ENCODE measurements at regions not wholly inside any gene's neighbourhood (a gene's known extent, or its start where the extent isn't known, plus 50 kb on each side); places are given as distances from the start of the nearest gene placed in this dataset.

DNA sequence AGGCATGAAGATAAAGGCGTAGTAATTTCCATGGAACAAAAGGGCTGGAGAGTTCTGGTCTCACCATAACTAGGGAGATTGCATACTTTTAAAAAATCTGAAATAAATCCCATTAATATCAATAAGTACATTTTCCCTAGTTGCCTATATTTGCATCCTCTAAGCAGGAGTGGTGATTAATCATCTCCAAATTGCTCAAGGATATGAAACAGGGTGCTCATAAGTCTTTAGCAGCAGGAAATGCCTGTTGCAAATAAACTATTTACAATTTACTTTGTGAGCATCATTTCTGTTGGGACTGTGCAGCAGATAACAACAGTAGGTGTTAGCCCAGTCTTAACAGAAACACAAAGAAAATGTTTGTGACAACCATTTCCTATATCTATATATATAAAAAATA, 92.4 kb upstream of the TMEM178A start:
- TF ChIP-seq, protein P1, sequence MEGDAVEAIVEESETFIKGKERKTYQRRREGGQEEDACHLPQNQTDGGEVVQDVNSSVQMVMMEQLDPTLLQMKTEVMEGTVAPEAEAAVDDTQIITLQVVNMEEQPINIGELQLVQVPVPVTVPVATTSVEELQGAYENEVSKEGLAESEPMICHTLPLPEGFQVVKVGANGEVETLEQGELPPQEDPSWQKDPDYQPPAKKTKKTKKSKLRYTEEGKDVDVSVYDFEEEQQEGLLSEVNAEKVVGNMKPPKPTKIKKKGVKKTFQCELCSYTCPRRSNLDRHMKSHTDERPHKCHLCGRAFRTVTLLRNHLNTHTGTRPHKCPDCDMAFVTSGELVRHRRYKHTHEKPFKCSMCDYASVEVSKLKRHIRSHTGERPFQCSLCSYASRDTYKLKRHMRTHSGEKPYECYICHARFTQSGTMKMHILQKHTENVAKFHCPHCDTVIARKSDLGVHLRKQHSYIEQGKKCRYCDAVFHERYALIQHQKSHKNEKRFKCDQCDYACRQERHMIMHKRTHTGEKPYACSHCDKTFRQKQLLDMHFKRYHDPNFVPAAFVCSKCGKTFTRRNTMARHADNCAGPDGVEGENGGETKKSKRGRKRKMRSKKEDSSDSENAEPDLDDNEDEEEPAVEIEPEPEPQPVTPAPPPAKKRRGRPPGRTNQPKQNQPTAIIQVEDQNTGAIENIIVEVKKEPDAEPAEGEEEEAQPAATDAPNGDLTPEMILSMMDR (IDR thresholded peaks at IDR 0.05) = no peak
- TF ChIP-seq POLR2A (IDR thresholded peaks at IDR 0.05) = no peak
